ENCODE measurements at regions not wholly inside any gene's neighbourhood (a gene's known extent, or its start where the extent isn't known, plus 50 kb on each side); places are given as distances from the start of the nearest gene placed in this dataset.

GRCh38 chr6:144353871-144354314, 68.8 kb downstream of the UTRN start:
- H3K36me3 ChIP-seq (ENCODE audit: control insufficient read depth, low read length), result no peaks in the 10 kb centered on the region
- H3K9me2 ChIP-seq (replicated peaks; ENCODE audit: control insufficient read depth, low read length), result no peaks in the 10 kb centered on the region
- H3K27ac ChIP-seq (ENCODE audit: low read depth, low read length), result no peak overlapping the region
- no peaks in the 10 kb centered on the region for H4K20me1 ChIP-seq (ENCODE audit: control insufficient read depth, insufficient read depth, low read depth, low read length)
- TF ChIP-seq CTCF (IDR thresholded peaks at IDR 0.05; ENCODE audit: low read depth, low read length, poor library complexity, severe bottlenecking), result no peak
- no peak for TF ChIP-seq EZH2phosphoT487 (IDR thresholded peaks at IDR 0.05; ENCODE audit: borderline replicate concordance, low read length)
- H3K9me3 ChIP-seq (ENCODE audit: control insufficient read depth, insufficient read depth, low read length), result no peaks in the 10 kb centered on the region
- no peak overlapping the region for H3K4me2 ChIP-seq (ENCODE audit: low read length)
- H3K4me1 ChIP-seq (ENCODE audit: control insufficient read depth, low read length), result peaks cover 33% of the 10 kb centered on the region
- peaks cover 7% of the 10 kb centered on the region for H3F3A ChIP-seq (ENCODE audit: control insufficient read depth, insufficient read depth)
- no peaks in the 10 kb centered on the region for H3K79me2 ChIP-seq (ENCODE audit: control insufficient read depth, low read length)
- peaks cover 33% of the 10 kb centered on the region for H3K27me3 ChIP-seq (ENCODE audit: control insufficient read depth, low read length)
- no peak overlapping the region for H3K4me3 ChIP-seq (ENCODE audit: low read length)

- no peaks in the 10 kb centered on the region for H3K79me2 ChIP-seq (ENCODE audit: control insufficient read depth, low read length)
- H4K20me1 ChIP-seq (ENCODE audit: control insufficient read depth, insufficient read depth, low read depth, low read length), result no peaks in the 10 kb centered on the region
- no peaks in the 10 kb centered on the region for H3K27me3 ChIP-seq (ENCODE audit: control insufficient read depth, low read length)
- no peaks in the 10 kb centered on the region for H3F3A ChIP-seq (ENCODE audit: control insufficient read depth, insufficient read depth)
- H3K9me2 ChIP-seq (replicated peaks; ENCODE audit: control insufficient read depth, low read length), result no peaks in the 10 kb centered on the region
- H3K4me3 ChIP-seq (ENCODE audit: low read length), result no peak overlapping the region
- H3K36me3 ChIP-seq (ENCODE audit: control insufficient read depth, low read length), result no peaks in the 10 kb centered on the region
- no peaks in the 10 kb centered on the region for H3K4me1 ChIP-seq (ENCODE audit: control insufficient read depth, low read length)
- no peaks in the 10 kb centered on the region for H3K9me3 ChIP-seq (ENCODE audit: control insufficient read depth, insufficient read depth, low read length)
- no peak overlapping the region for H3K27ac ChIP-seq (ENCODE audit: low read depth, low read length)
- TF ChIP-seq EZH2phosphoT487 (IDR thresholded peaks at IDR 0.05; ENCODE audit: borderline replicate concordance, low read length), result no peak
- TF ChIP-seq CTCF (IDR thresholded peaks at IDR 0.05; ENCODE audit: low read depth, low read length, poor library complexity, severe bottlenecking), result no peak
- no peak overlapping the region for H3K4me2 ChIP-seq (ENCODE audit: low read length)
These were observed 74.6 kb downstream of the UTRN start for GRCh38 chr6:144359783-144360182.

- Histone ChIP-seq H3K4me1 (ENCODE audit: control insufficient read depth, low read length) (no peaks in the 10 kb centered on the region), H3K9me3 (ENCODE audit: control insufficient read depth, insufficient read depth, low read length) (no peaks in the 10 kb centered on the region), H4K20me1 (ENCODE audit: control insufficient read depth, insufficient read depth, low read depth, low read length) (no peaks in the 10 kb centered on the region), H3K79me2 (ENCODE audit: control insufficient read depth, low read length) (no peaks in the 10 kb centered on the region), H3K36me3 (ENCODE audit: control insufficient read depth, low read length) (no peaks in the 10 kb centered on the region), H3K9me2 (replicated peaks; ENCODE audit: control insufficient read depth, low read length) (no peaks in the 10 kb centered on the region), H3K4me3 (ENCODE audit: low read length) (no peak overlapping the region), H3K27ac (ENCODE audit: low read depth, low read length) (no peak overlapping the region), H3K4me2 (ENCODE audit: low read length) (no peak overlapping the region), H3K27me3 (ENCODE audit: control insufficient read depth, low read length) (no peaks in the 10 kb centered on the region), H3F3A (ENCODE audit: control insufficient read depth, insufficient read depth) (no peaks in the 10 kb centered on the region)
- TF ChIP-seq EZH2phosphoT487 (IDR thresholded peaks at IDR 0.05; ENCODE audit: borderline replicate concordance, low read length), result no peak
- no peak for TF ChIP-seq CTCF (IDR thresholded peaks at IDR 0.05; ENCODE audit: low read depth, low read length, poor library complexity, severe bottlenecking)
These were observed 75.3 kb downstream of the UTRN start for GRCh38 chr6:144360401-144360800.

GRCh38 chr6:144361016-144361415, 75.9 kb downstream of the UTRN start:
- Histone ChIP-seq H3K9me2 (replicated peaks; ENCODE audit: control insufficient read depth, low read length) (no peaks in the 10 kb centered on the region), H3K27ac (ENCODE audit: low read depth, low read length) (no peak overlapping the region), H3K4me2 (ENCODE audit: low read length) (no peak overlapping the region), H3K27me3 (ENCODE audit: control insufficient read depth, low read length) (no peaks in the 10 kb centered on the region), H3F3A (ENCODE audit: control insufficient read depth, insufficient read depth) (no peaks in the 10 kb centered on the region), H3K4me3 (ENCODE audit: low read length) (no peak overlapping the region), H3K9me3 (ENCODE audit: control insufficient read depth, insufficient read depth, low read length) (no peaks in the 10 kb centered on the region), H4K20me1 (ENCODE audit: control insufficient read depth, insufficient read depth, low read depth, low read length) (no peaks in the 10 kb centered on the region), H3K79me2 (ENCODE audit: control insufficient read depth, low read length) (no peaks in the 10 kb centered on the region), H3K4me1 (ENCODE audit: control insufficient read depth, low read length) (no peaks in the 10 kb centered on the region), H3K36me3 (ENCODE audit: control insufficient read depth, low read length) (no peaks in the 10 kb centered on the region)
- no peak for TF ChIP-seq EZH2phosphoT487 (IDR thresholded peaks at IDR 0.05; ENCODE audit: borderline replicate concordance, low read length)
- no peak for TF ChIP-seq CTCF (IDR thresholded peaks at IDR 0.05; ENCODE audit: low read depth, low read length, poor library complexity, severe bottlenecking)
